ENCODE measurements at regions not wholly inside any gene's neighbourhood (a gene's known extent, or its start where the extent isn't known, plus 50 kb on each side); places are given as distances from the start of the nearest gene placed in this dataset.

DNA sequence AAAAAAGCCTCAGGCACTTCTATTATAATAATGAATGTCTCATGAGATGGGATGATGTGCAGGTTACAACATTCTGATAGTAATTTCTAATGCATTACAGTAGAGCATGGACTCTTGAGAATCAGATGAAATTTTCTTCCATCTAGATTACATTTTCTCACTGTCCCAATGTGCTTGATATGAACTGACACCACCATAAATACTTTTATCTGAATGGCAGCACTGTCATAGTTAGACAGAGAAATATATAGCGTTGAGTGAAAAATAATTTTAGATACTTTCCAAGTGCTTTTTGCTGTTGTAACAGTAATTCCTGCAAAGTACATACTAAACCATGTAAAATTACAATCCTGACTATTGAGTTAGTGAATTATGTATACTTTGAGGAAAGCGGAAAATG is 630.1 kb downstream of the BRINP3 start:
- 91% methylated on average over 2 of the region's 2 CpGs for WGBS (ENCODE audit: missing lambda C conversion rate)
- Histone ChIP-seq H3K4me1 (no peaks in the 10 kb centered on the region), H3K9me3 (no peaks in the 10 kb centered on the region), H3K27ac (no peak overlapping the region), H3K4me2 (no peak overlapping the region), H3K4me3 (no peak overlapping the region)
- ATAC-seq (no peak), FAIRE-seq (no peak), DNase-seq (ENCODE audit: low read depth in 1 of 2, low spot score in 1 of 2) (no peak)
- TF ChIP-seq EHMT2 (IDR thresholded peaks at IDR 0.05; ENCODE audit: low read depth) = no peak
- TF ChIP-seq CBX2 (IDR thresholded peaks at IDR 0.05; ENCODE audit: borderline replicate concordance, low read depth) = no peak
- TF ChIP-seq, protein P1, sequence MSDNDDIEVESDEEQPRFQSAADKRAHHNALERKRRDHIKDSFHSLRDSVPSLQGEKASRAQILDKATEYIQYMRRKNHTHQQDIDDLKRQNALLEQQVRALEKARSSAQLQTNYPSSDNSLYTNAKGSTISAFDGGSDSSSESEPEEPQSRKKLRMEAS (IDR thresholded peaks at IDR 0.05) = no peak
- TF ChIP-seq RARB (CRISPR knock-in tag; IDR thresholded peaks at IDR 0.05) = no peak
- no peak for TF ChIP-seq KDM1A (IDR thresholded peaks at IDR 0.05; ENCODE audit: low read depth)
- TF ChIP-seq MAFK (IDR thresholded peaks at IDR 0.05; ENCODE audit: partially characterized antibody) = no peak
- no peak for TF ChIP-seq TFCP2L1 (CRISPR knock-in tag; IDR thresholded peaks at IDR 0.05)
- TF ChIP-seq RAD21 (conservative IDR thresholded peaks at IDR 0.05 in 1 of 2, IDR thresholded peaks at IDR 0.05 in 1 of 2) = no peak
- no peak for TF ChIP-seq SREBF2 (IDR thresholded peaks at IDR 0.05)
- TF ChIP-seq ZFP36 (IDR thresholded peaks at IDR 0.05; ENCODE audit: borderline replicate concordance, partially characterized antibody) = no peak
- TF ChIP-seq, protein P2, sequence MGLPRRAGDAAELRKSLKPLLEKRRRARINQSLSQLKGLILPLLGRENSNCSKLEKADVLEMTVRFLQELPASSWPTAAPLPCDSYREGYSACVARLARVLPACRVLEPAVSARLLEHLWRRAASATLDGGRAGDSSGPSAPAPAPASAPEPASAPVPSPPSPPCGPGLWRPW (IDR thresholded peaks at IDR 0.05) = no peak
- no peak for TF ChIP-seq BHLHE40 (IDR thresholded peaks at IDR 0.05; ENCODE audit: low read depth, low read length)
- TF ChIP-seq, protein P3, sequence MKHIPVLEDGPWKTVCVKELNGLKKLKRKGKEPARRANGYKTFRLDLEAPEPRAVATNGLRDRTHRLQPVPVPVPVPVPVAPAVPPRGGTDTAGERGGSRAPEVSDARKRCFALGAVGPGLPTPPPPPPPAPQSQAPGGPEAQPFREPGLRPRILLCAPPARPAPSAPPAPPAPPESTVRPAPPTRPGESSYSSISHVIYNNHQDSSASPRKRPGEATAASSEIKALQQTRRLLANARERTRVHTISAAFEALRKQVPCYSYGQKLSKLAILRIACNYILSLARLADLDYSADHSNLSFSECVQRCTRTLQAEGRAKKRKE (CRISPR knock-in tag; IDR thresholded peaks at IDR 0.05; ENCODE audit: low read depth) = no peak
- POLR2A ChIA-PET = no interaction called here
- CTCF ChIA-PET = no interaction called here

DNA sequence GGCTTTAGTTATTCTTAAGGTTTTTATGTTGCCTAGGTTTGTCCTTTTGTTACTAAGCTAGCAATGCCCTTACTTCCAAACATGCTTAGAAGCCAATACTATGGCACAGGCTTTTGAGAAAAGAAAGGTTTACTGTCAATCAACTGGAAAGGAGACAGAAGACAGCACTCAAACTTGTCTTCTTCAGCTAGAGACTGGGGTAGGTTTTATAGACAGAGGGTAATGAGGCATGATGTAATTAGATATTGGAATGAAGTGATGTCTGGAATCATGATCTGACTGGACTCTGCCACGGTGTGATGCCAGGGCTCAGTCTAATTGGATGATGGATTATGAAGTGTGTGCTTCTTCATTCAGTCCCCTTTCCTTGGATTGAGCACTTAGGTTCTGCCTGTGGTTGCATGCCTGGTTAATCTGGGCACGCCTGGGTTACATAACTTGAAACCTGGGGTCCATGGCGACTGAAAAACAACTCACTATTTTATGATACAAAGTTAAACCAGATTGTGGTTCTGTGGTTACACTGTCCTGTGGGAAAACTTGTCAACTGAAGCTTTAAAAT is 625.8 kb downstream of the BRINP3 start:
- TF ChIP-seq SREBF2 (IDR thresholded peaks at IDR 0.05) (no peak), ZC3H11A (IDR thresholded peaks at IDR 0.05) (no peak), GATA3 (IDR thresholded peaks at IDR 0.05; ENCODE audit: borderline replicate concordance) (no peak), EP300 (IDR thresholded peaks at IDR 0.05) (no peak), EHF (CRISPR knock-in tag; IDR thresholded peaks at IDR 0.05) (no peak), KDM1A (IDR thresholded peaks at IDR 0.05; ENCODE audit: low read depth) (no peak), CHD4 (IDR thresholded peaks at IDR 0.05; ENCODE audit: borderline replicate concordance) (no peak)
- TF ChIP-seq, protein P3 (CRISPR knock-in tag; IDR thresholded peaks at IDR 0.05; ENCODE audit: low read depth) = no peak
- TF ChIP-seq, protein P1 (IDR thresholded peaks at IDR 0.05) = no peak
- TF ChIP-seq, protein P4, sequence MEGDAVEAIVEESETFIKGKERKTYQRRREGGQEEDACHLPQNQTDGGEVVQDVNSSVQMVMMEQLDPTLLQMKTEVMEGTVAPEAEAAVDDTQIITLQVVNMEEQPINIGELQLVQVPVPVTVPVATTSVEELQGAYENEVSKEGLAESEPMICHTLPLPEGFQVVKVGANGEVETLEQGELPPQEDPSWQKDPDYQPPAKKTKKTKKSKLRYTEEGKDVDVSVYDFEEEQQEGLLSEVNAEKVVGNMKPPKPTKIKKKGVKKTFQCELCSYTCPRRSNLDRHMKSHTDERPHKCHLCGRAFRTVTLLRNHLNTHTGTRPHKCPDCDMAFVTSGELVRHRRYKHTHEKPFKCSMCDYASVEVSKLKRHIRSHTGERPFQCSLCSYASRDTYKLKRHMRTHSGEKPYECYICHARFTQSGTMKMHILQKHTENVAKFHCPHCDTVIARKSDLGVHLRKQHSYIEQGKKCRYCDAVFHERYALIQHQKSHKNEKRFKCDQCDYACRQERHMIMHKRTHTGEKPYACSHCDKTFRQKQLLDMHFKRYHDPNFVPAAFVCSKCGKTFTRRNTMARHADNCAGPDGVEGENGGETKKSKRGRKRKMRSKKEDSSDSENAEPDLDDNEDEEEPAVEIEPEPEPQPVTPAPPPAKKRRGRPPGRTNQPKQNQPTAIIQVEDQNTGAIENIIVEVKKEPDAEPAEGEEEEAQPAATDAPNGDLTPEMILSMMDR (IDR thresholded peaks at IDR 0.05) = no peak
- ChIA-PET POLR2A (no interaction called here), CTCF (no interaction called here)
- no peak overlapping the region for H3K27ac ChIP-seq
- ATAC-seq (no peak), FAIRE-seq (no peak), DNase-seq (ENCODE audit: low read depth in 1 of 2, low spot score in 1 of 2) (no peak)
- no peaks in the 10 kb centered on the region for H3K9me3 ChIP-seq
- 49% methylated on average over 3 of the region's 3 CpGs for WGBS (ENCODE audit: missing lambda C conversion rate)
- no peak overlapping the region for H3K4me2 ChIP-seq
- no peaks in the 10 kb centered on the region for H3K4me1 ChIP-seq
- no peak overlapping the region for H3K4me3 ChIP-seq

All from A549 (cell line).